HEK293 (cell line): ENCODE measurements at regions not wholly inside any gene's neighbourhood (a gene's known extent, or its start where the extent isn't known, plus 50 kb on each side); places are given as distances from the start of the nearest gene placed in this dataset.

ENCODE experiments used
- ATF2 ChIP-seq: fragments of 450-650 bp; formaldehyde crosslinking; IDR thresholded peaks from 2 replicates; pipeline ENCODE4 v1.5.1; 2016; ENCODE audit warnings: missing biosample characterization, missing genetic modification characterization, low read depth
- CTCF ChIP-seq: fragments of 450-650 bp; formaldehyde crosslinking; IDR thresholded peaks from 2 replicates; pipeline ENCODE4 v1.5.1; 2016; ENCODE audit warnings: missing biosample characterization, missing genetic modification characterization
- HOXA7 ChIP-seq: sonication (generic); formaldehyde crosslinking; IDR thresholded peaks from 2 replicates; pipeline ENCODE4 v1.8.1; 2022; ENCODE audit warnings: missing genetic modification reagents, borderline replicate concordance
- RBAK ChIP-seq: fragments of 450-650 bp; formaldehyde crosslinking; IDR thresholded peaks from 2 replicates; pipeline ENCODE4 v1.5.1; 2016; ENCODE audit warnings: missing biosample characterization, missing genetic modification characterization
- ZBTB26 ChIP-seq: fragments of 450-650 bp; formaldehyde crosslinking; optimal IDR thresholded peaks from 2 replicates; pipeline ENCODE3; 2016; ENCODE audit warnings: missing biosample characterization, mild to moderate bottlenecking, missing genetic modification characterization
- ZFP41 ChIP-seq: fragments of 450-650 bp; formaldehyde crosslinking; IDR thresholded peaks from 2 replicates; pipeline ENCODE4 v1.5.1; 2016; ENCODE audit warnings: missing biosample characterization, missing genetic modification characterization, borderline replicate concordance
- ZNF23 ChIP-seq: fragments of 450-650 bp; formaldehyde crosslinking; IDR thresholded peaks from 2 replicates; pipeline ENCODE4 v1.5.1; 2016; ENCODE audit warnings: missing biosample characterization, missing genetic modification characterization, borderline replicate concordance
- ZNF274 ChIP-seq, 2 experiments: fragments of 200-500 bp in 1 of 2; fragments of 450-650 bp in 1 of 2; sonication (Bioruptor generic) in 1 of 2; formaldehyde crosslinking in 1 of 2; IDR thresholded peaks; 2 replicates each; pipeline versions ENCODE4 v1.5.1 to v1.6.1; 2014 to 2016; ENCODE audit warnings: borderline replicate concordance in 1 of 2, inconsistent platforms in 1 of 2, low read length in 1 of 2, missing biosample characterization in 1 of 2, missing genetic modification characterization in 1 of 2

DNA sequence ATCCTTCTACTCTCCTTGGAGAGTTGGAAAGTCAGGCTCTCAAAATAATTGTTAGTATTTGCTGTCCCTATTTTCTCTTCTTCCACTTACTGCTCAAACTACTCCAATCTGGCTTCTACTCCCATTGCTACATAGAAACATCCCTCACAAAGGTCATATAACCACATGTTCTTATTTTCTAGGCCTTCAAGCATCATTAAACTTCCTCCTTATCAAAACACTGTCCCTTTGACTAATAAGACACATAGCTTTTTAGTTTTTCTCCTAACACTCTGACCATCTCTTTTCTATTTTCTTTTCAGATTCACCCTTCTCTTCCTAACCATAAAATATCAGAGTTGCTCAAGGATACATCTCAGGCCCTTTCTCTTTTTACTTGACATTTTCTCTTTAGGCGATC is 148.3 kb downstream of the MBD2 start:
- TF ChIP-seq ZNF274 (IDR thresholded peaks at IDR 0.05; ENCODE audit: low read length) (no peak), ZNF274 (tag by site-specific recombination; IDR thresholded peaks at IDR 0.05; ENCODE audit: borderline replicate concordance) (no peak), RBAK (tag by site-specific recombination) (no peak), CTCF (tag by site-specific recombination) (no peak), ZNF23 (tag by site-specific recombination) (no peak), ZBTB26 (tag by site-specific recombination) (no peak), ZFP41 (tag by site-specific recombination) (no peak), HOXA7 (CRISPR knock-in tag) (no peak), ATF2 (tag by site-specific recombination) (no peak)
